ENCODE measurements at regions not wholly inside any gene's neighbourhood (a gene's known extent, or its start where the extent isn't known, plus 50 kb on each side); places are given as distances from the start of the nearest gene placed in this dataset.

GRCh38 chr10:131745591-131745990 is 155.2 kb upstream of the PPP2R2D start:
- DNase-seq: no peak

DNA sequence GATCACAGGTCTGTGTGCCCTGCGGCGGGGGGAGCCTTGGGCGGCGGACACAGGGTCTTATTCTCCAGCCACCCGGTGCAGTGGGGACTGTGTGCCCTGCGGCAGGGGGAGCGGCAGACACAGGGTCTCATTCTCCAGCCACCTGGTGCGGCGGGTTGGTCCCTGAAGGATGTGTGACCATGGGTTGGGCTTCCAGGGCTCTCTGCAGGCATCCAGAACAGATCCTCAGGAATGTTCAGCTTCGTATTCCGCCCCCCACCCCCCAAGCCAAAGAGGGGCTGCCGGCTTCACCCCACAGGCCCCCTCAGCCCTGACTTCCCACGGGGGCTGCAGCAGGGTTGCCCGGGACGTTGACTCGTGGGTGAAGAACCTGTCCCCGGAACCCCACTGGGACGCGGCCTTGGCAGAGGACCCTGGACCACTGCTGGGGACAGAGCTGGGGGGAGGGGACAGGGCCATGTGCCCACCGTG is 154.5 kb upstream of the PPP2R2D start:
- DNase-seq: no peak

DNA sequence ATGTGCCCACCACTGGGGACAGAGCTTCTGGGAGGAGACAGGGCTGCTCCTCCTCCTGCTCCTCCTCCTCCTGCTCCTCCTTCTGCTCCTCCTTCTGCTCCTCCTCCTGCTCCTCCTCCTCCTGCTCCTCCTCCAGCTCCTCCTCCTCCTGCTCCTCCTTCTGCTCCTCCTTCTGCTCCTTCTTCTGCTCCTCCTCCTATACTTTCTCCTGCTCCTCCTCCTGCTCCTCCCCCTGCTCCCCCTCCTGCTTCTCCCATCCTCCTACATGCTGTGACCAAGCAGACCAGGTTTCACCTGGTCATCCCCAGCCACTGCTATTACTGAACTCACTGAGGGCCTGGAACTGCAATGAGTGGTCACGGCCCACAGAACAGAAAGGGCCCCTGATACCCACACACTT is 154.0 kb upstream of the PPP2R2D start:
- no peak for DNase-seq

DNA sequence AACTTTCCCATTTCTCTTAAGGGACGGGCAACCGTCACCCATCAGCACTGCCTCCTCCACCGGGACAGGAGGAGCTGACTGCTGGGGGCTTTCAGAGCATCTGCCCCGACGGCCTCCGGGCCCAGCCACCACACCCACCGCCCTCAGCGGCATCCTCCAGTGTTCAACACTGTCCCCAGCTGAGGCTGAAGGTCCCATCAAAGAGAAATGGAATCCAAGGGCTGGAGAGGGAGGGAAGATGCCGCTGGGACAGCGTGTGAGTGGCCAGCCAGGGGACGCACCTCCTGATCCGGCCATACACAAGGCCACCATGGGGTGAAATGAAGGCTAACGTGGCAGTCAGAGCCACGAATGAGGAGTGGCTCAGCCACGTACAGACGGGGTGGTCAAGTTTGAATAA is 153.6 kb upstream of the PPP2R2D start:
- DNase-seq: no peak

GRCh38 chr10:131747791-131748190 is 153.0 kb upstream of the PPP2R2D start:
- DNase-seq: no peak

DNA sequence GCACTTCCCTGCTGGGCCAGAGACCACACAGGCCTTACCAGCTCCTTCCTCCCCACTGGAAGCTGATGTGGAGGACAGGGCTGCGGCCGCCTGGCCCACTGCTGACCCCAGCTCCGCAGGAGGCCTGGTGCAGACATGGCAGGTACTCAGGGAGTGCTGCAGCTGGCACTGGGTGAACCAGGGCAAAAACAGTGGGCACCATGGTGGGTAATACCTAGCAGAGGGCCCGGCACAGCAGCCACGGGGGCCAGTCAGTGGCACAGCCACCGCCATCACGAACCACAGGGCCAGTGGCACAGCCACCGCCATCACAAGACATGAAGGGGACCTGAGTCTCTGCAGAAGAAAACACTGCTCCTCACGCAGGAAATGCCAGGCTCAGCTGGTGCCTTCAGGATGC is 152.6 kb upstream of the PPP2R2D start:
- no peak for DNase-seq

DNA sequence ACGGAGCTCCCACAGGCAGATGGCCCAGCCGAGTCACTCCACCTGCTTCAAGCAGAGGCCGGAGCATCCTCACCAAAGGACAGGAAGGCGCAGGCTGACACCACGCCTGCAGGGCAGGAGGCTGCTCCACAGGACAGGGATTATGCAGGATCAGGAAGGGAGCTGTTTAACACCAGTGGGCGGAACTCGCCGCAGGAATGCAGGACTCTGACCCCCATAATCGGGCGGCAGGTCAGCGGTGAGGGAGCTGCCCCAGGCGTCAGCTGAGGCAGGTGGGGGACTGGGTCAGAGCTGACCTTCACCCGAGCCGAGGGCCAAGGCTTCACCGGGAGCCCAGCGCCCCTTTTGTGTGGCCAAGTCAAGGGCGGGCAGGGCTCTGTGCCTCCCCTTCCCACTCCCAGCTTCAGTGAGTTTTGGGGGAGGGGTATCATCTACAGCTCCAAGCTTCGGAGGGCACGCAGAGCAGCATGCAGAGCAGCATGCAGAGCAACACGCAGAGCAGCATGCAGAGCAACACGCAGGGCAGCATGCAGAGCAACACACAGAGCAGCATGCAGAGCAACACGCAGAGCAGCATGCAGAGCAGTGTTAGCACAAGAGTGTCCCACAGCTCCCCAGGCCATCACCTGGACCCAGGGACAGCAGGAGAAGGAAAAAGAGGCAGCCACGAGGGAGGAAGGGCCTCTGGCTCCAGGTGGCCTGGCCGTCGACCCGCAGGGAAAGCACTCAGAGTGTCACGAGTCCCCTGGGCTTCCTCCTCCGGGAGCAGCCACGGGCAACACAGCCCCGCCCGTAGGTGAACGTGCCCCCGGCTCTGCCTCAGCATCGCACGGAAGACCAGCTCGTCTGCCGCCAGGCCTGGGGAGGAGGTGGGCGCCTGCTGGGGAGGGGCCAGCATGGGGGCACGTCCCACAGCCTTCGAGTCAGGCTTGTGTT is 151.7 kb upstream of the PPP2R2D start:
- no peak for DNase-seq

GRCh38 chr10:131749767-131750142 is 151.1 kb upstream of the PPP2R2D start:
- no peak for DNase-seq

- DNase-seq: no peak
Measured at GRCh38 chr10:131750171-131750895, 150.5 kb upstream of the PPP2R2D start.

DNA sequence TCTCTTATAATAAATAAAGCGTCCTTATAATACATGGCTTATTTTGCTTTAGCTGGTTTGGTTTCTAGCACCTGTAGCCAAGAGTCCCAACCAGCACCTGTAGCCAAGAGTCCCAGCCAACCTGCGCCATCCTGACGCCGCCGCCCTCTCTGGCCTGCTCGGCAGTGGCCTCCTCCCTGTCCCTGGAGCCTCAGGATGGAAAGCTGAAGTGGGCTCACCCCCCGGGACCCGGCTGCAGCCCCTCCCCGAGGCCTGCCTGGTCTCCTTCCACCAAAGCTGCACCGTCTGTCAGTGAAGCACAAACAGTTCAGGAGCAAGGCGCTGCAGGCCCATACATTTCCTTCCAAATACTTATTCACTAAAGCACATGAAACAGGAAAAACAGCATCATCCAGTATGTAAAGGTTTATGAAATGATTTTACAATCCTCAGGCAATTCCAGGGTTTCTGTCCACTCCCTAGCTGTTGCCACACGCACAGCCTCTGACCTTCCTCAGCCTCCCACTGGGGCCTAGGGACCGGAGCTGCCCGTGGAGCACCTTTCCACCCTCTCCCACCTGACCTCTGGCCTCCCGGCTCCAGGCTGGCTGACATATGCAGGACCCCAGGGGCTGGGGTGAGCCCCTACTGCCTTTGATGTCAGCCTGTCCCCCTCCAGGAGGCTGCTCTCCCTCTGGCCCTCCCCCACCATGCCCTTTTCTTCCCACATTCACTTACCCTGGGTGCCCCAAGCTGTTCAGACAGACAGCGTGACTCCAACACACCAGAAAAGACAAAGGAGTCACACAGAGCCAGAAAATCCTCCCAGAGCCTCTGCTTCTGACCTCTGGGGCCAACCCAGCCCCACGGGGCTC is 149.6 kb upstream of the PPP2R2D start:
- DNase-seq: no peak

GRCh38 chr10:131751827-131752775 is 148.7 kb upstream of the PPP2R2D start:
- no peak for DNase-seq

- no peak for DNase-seq
Measured at GRCh38 chr10:131753336-131753735, 147.5 kb upstream of the PPP2R2D start.

- no peak for DNase-seq
Measured at GRCh38 chr10:131755200-131755599, 145.6 kb upstream of the PPP2R2D start.

DNA sequence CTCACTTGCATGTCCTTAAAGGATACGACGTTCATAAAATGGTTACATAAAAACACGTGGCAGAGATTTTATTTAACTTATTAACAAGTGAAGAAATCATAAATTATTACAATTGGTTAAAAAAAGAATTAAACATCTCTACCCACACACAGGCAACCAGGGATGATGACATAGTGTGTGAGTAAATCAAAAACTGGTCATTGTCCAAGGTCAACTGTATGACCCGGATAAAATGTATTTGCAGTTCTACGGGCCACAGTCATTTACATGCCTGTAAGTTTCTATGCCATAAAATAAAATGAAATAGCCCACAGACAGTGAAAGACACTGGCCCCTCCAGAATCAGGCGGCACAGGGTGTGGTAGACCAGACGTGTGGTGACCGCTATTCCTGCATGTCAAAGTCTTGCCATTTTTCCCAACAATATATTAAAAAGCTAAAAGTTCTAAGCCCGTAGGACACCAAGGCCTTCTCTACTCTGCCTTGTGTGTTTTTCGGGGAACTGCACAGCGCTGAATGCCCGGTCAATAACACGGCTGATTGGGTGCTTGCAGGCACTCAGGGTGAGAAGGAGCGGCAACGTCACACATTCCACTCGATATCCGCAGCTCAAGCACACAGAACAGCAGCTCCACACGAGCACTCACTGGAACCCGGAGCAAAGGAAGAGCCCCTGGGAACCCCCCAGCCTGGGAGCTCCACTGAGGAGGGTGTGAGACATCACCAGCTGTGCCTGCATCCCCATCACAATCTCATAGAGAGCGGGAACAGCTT is 143.3 kb upstream of the PPP2R2D start:
- no peak for DNase-seq

DNA sequence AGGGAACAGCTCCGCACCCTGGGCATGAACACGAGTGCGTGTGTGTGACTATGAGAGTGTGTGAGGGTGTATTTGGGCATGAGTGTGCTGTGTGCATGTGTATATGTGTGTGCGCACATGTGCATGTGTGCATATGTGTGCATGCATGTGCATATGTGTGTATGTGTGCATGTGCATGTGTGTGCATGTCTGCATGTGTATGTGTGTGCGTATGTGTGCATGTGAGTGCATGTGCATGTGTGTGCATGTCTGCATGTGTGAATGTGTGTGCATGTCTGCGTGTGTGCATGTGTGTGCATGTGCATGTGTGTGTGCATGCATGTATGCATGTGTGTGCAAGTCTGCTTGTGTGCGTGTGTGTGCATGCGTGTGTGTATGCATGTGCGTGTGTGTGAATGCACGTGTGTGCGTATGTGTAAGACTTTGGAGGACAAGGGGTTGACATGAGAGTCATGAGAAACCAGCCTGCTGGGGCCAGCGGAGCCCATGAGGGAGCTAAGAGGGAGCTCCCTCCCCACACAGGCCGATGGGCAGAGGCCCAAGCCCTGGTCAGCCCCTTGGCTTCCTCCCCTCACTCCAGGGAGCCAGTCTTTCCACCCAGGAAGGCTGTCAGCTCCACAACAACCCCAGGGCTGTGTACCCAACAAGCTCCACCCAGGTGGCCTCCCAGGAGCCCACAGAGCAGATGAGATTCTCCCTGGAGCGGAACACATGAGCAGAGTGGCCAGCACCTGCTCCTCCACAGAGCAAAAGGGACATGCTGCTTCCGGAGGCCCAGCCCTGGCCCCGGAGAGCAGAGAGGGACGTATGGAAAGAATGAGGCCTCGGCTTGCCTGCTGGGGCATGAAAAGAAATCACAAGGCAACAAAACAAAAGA is 142.5 kb upstream of the PPP2R2D start:
- DNase-seq: no peak

- no peak for DNase-seq
Measured at GRCh38 chr10:131758939-131759301, 141.9 kb upstream of the PPP2R2D start.

- no peak for DNase-seq
Measured at GRCh38 chr10:131759347-131759746, 141.5 kb upstream of the PPP2R2D start.

DNA sequence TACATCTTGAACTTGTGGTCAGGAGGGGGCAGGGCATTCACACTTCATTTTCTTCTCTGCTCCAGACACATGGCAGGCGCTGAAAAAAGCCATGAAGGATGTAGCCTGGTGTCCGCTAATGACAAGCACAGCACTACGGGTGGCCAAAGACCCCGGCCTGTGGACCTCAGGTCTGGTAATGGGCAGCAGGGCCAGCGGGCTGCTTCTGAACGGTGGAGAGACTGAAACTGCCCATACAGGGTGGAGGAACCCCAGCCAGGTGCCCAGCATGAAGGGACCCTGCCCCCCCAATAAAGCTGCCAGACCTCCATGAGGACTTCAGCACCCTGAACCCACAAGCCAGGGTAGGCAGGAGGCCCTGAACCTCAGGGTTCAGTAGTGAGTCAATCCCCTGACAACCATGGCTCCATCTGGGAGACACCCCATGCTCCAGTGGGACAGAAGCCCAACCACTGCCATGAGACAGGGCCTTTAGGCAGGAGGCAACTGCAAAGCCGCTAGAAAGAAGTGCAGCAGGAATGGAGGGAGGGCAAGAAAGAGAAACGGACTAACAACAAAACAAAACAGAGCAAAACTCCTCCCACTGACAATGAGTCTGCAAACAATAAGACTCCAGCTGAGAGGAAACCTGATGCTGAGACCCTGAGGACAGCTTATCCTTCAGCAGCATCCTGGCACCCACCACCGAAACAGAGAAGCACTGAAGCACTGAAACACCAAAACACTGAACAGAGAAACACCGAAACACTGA is 140.2 kb upstream of the PPP2R2D start:
- no peak for DNase-seq
